GM13977 (cell line): ENCODE measurements at regions not wholly inside any gene's neighbourhood (a gene's known extent, or its start where the extent isn't known, plus 50 kb on each side); places are given as distances from the start of the nearest gene placed in this dataset.
"Not testable (repeated sequence)": the region's sequence is repeated elsewhere in the genome, so short reads cannot be mapped to it uniquely, and the experiment has no call there.

ENCODE experiments used
- DNase-seq: peaks from one replicate; pipeline ENCODE4 v3.0.0; 2012; ENCODE audit warnings: low spot score
- in situ Hi-C: fragments of 300-500 bp; cut with MboI; formaldehyde crosslinking; loops from one replicate; pipeline ENCODE4 v1.12.0; 2022; ENCODE audit warnings: low sequenced_read_pairs, low pct_unique_long_range_greater_than_20kb, mixed read lengths, inconsistent platforms; ENCODE audit not compliant: unreplicated experiment
- TF ChIP-seq, protein P1 (sequence below): IDR thresholded peaks from 2 replicates; pipeline ENCODE4 v1.5.1; 2012; ENCODE audit warnings: mild to moderate bottlenecking, control low read depth; ENCODE audit not compliant: insufficient read depth; ENCODE audit errors: extremely low read depth, missing control alignments

DNA sequence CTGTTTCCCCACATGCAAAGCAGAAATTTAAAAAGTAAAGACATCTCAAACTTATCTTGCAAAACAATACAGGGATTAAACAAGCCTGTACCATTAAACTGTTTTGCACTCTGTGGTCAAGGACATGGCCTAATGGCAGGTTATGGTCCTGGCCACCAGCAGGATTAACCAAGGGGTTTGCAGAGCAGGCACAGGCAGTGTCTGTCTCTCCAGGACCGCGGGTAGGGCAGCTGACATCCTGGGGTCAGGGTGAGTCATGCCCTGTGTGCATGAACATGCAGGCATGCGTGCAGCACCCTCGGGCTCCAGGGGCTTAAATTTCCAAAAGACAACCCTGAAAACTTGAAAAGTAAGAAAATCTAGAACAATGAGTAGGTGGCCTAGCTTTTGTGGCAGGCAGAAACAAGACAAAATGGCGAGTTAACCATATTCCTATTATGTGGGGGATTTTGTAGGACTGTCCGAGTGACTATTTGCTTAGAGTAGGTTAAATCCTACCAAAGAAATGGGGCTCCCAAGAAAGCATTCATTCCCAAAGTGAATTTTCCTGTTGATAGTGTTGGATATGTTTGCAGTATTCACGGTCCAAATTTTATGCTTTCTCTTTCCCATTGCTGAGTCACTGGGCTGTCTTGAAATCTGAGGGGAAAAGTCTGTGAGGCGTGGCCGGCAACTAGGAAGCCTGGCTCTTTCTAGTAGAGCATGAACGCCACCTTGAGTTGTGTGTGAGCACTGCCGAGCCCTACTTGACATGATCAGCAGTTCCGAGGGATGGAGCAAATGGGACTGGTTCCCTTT, 158.4 kb upstream of the FAM20A start:
- DNase-seq = peak; percentile 76
- in situ Hi-C loops = no loop called here
- TF ChIP-seq, protein P1, sequence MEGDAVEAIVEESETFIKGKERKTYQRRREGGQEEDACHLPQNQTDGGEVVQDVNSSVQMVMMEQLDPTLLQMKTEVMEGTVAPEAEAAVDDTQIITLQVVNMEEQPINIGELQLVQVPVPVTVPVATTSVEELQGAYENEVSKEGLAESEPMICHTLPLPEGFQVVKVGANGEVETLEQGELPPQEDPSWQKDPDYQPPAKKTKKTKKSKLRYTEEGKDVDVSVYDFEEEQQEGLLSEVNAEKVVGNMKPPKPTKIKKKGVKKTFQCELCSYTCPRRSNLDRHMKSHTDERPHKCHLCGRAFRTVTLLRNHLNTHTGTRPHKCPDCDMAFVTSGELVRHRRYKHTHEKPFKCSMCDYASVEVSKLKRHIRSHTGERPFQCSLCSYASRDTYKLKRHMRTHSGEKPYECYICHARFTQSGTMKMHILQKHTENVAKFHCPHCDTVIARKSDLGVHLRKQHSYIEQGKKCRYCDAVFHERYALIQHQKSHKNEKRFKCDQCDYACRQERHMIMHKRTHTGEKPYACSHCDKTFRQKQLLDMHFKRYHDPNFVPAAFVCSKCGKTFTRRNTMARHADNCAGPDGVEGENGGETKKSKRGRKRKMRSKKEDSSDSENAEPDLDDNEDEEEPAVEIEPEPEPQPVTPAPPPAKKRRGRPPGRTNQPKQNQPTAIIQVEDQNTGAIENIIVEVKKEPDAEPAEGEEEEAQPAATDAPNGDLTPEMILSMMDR = peak; percentile 80

GRCh38 chr17:68759002-68759342, 157.8 kb upstream of the FAM20A start:
- in situ Hi-C loops = no loop called here
- no peak for DNase-seq
- TF ChIP-seq, protein P1 = no peak

DNA sequence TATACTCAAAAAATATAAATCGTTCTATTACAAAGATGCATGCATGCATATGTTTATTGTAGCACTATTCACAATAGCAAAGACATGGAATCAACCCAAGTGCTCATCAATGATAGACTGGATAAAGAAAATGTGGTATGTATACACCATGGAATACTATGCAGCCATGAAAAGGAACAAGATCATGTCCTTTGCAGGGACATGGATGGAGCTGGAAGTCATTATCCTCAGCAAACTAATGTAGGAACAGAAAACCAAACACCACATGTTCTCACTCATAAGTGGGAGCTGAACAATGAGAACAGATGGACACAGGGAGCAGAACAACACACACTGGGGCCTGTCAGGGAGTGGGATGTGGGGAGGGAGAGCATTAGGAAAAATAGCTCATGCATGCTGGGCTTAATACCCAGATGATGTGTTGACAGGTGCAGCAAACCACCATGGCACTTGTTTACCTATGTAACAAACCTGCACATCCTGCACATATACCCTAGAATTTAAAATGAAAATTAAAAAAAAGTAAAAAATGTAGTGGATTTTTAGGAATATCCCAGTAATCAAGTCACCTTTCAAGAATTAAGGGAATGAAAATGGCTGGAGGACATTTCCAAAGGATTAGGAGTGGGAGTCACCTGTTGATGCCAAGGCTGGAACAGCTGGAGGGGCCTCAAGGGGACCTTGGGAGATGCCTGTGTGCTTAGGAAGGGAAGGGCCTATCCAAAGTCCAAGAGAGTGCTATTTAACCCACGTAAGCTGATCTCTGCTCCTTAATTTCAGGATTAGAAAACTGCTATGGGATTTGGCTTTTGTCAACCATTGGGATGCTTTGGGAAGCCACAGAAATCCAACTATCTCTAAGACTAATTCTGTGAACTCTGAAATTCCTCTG, 156.9 kb upstream of the FAM20A start:
- DNase-seq, in situ Hi-C loops: not testable (repeated sequence)

- in situ Hi-C loops = no loop called here
- TF ChIP-seq, protein P1 = no peak
Measured at GRCh38 chr17:68753985-68754769, 153.0 kb upstream of the FAM20A start.

DNA sequence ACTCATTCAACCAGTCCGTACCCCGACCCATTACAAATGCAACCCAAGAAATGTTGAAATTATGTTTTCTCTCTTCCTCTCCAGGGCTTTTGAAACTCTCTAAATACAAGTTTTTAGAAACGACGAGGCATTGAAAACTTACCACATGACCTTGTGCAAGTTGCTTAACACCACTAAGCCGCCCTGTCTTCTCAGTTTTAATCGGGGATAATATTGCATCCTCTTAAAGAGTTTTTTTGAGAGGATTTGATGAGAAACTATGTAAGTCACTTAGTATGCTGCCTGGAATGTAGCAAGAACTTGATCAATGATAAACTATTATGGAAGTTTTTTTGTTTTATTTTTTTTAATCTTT, 149.0 kb upstream of the FAM20A start:
- TF ChIP-seq, protein P1 = no peak
- in situ Hi-C loops = no loop called here
- no peak for DNase-seq

More at GRCh38 chr17:68753985-68754769, 153.0 kb upstream of the FAM20A start:
- DNase-seq = no peak

DNA sequence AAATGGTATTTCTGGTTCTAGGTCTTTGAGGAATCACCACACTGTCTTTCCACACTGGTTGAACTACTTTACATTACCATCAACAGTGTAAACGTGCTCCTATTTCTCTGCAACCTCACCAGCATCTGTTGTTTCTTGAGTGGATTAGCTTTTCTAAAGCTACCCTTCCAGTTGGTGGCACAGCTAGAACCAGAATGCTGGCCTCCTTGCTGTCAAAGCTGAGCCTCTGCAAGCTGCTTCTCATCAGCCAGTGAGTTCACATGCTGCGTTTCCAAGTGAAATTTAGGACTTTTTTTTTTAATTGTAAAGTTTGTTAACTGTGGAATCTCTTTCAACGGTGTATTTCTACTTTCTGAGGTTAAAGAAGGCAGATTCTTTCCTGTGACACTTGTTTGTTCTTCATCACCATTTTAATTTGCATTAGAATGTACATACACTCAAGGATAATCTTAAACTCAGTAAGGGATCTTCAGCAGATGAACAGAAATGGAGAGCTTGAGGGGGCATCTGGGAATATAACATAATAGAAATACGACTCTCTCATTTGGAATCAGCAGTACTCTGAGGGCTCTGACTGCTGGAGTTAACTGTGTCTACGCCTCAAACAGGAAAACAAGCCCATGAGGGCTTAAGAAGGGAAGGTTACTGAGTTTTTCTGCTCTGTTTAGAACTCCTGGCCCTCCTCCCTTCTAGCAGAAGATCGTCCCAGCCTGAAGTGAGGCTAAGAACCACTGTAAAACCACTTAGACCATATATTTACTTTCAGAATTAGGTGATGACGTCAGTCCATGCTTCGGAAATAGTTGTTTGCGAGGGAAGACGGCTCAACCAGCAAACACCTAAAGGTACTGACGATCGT, 148.4 kb upstream of the FAM20A start:
- TF ChIP-seq, protein P1 = no peak
- DNase-seq = no peak
- in situ Hi-C loops = loop anchor here (25.0 kb wide), 1 partner anchor 187 kb away; no protein-coding TSS in a partner anchor
